ENCODE measurements at regions not wholly inside any gene's neighbourhood (a gene's known extent, or its start where the extent isn't known, plus 50 kb on each side); places are given as distances from the start of the nearest gene placed in this dataset.

DNA sequence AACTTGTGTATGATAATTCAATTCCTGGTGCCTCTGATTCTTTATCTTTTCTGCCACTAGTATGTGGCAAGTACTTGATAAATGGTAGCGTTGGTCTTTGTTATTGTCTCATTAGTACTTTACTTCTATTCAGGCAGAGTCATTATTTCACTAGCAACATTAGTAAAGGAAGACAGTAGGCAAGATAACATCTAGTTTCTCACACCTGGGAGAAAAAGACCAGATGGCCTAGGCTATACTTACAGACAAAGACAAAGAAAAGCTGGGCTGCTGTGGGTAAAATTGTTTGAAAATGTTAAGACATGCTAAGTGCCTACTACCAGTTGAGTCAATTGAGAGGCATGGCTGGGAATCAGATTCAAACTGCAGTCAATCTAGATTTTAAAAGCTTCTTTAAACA is 198.7 kb upstream of the CMC1 start:
- no peak for TF ChIP-seq CTCF (conservative IDR thresholded peaks at IDR 0.05)
- no peak for TF ChIP-seq ZFX (IDR thresholded peaks at IDR 0.05)

Data from C4-2B (cell line).